Loucy (cell line): ENCODE measurements at regions not wholly inside any gene's neighbourhood (a gene's known extent, or its start where the extent isn't known, plus 50 kb on each side); places are given as distances from the start of the nearest gene placed in this dataset.

ENCODE experiments used
- CTCF ChIP-seq: fragments of 200-600 bp; sonication (generic); conservative IDR thresholded peaks from 2 replicates; pipeline ENCODE4 v1.5.1; 2014; ENCODE audit warnings: mild to moderate bottlenecking, antibody characterized with exemption, low read length
- EZH2phosphoT487 ChIP-seq: fragments of 200-600 bp; IDR thresholded peaks from 2 replicates; pipeline ENCODE4 v1.6.1; 2018; ENCODE audit warnings: antibody characterized with exemption, mild to moderate bottlenecking, moderate library complexity, borderline replicate concordance

GRCh38 chr13:73808318-73808717 lies 325.9 kb downstream of the KLF12 start:
- no peak for TF ChIP-seq CTCF
- TF ChIP-seq EZH2phosphoT487, result no peak
